Endothelial cell of umbilical vein (primary cell): ENCODE measurements at regions not wholly inside any gene's neighbourhood (a gene's known extent, or its start where the extent isn't known, plus 50 kb on each side); places are given as distances from the start of the nearest gene placed in this dataset.

Experiments used
- BruUV-seq: library from RNA; stranded (reverse); fragments of 400-500 nt; replicated peaks from 2 replicates; lab custom pipeline; 2021; lab: Mats Ljungman, UMichigan
- CTCF ChIA-PET: fragments of 300-600, 350-600 bp; sonication (Branson Sonifier 250); formaldehyde crosslinking; loops from one replicate; lab custom pipeline; 2021; ENCODE audit warnings: antibody characterized with exemption, inconsistent platforms; lab: Charles Lee
- POLR2A ChIA-PET: fragments of 300-600, 350-600 bp; sonication (Branson Sonifier 250); formaldehyde crosslinking; loops from one replicate; lab custom pipeline; 2021; ENCODE audit warnings: antibody characterized with exemption, inconsistent platforms; lab: Charles Lee
- DNase-seq: peaks from one replicate; pipeline ENCODE4 v3.0.0-alpha.2; 2011; ENCODE audit warnings: low read depth, low spot score
- FAIRE-seq: peaks from 2 replicates; lab custom pipeline; 2011; peaks lifted over from hg19 to GRCh38; lab: Jason Lieb, UNC
- H2AFZ ChIP-seq: 2 replicates; pipeline ENCODE4 v1.6.0; 2012; ENCODE audit warnings: low read depth, low read length, control low read depth, inconsistent platforms
- H3K27ac ChIP-seq: 2 replicates; pipeline ENCODE4 v1.5.1; 2011; ENCODE audit warnings: low read depth, mild to moderate bottlenecking, control low read depth, low read length, moderate library complexity; ENCODE audit not compliant: insufficient read depth
- H3K27me3 ChIP-seq, 2 experiments: 2 replicates each; pipeline versions ENCODE4 v1.6.0 to v1.6.1; 2011; ENCODE audit warnings: low read length in 2 of 2, mixed read lengths in 1 of 2; ENCODE audit not compliant: control insufficient read depth in 2 of 2, insufficient read depth in 2 of 2
- H3K36me3 ChIP-seq, 2 experiments: 2 replicates in 1 of 2; 3 replicates in 1 of 2; pipeline ENCODE4 v1.5.1; 2011; ENCODE audit warnings: low read length in 2 of 2, mild to moderate bottlenecking in 1 of 2, moderate library complexity in 1 of 2; ENCODE audit not compliant: control insufficient read depth in 2 of 2, insufficient read depth in 2 of 2; ENCODE audit errors: extremely low read depth in 1 of 2
- H3K4me1 ChIP-seq: 3 replicates; pipeline ENCODE4 v1.5.1; 2011; ENCODE audit warnings: mild to moderate bottlenecking, low read length; ENCODE audit not compliant: control insufficient read depth, insufficient read depth; ENCODE audit errors: extremely low read depth
- H3K4me2 ChIP-seq: 2 replicates; pipeline ENCODE4 v1.6.1; 2011; ENCODE audit warnings: low read length, control low read depth, mixed read lengths; ENCODE audit not compliant: insufficient read depth
- H3K4me3 ChIP-seq, 3 experiments: fragments of 200-600 bp in 1 of 3; sonication (generic), shearing (Covaris generic) in 1 of 3; replicated peaks in 1 of 3; 2 replicates each; pipeline ENCODE4 v1.5.1; 2011 to 2016; ENCODE audit warnings: control low read depth in 3 of 3, low read length in 3 of 3, mild to moderate bottlenecking in 2 of 3, inconsistent platforms in 1 of 3, low read depth in 1 of 3, moderate library complexity in 1 of 3; ENCODE audit not compliant: insufficient read depth in 1 of 3
- H3K79me2 ChIP-seq: 2 replicates; pipeline ENCODE4 v1.6.0; 2012; ENCODE audit warnings: low read length, inconsistent platforms; ENCODE audit not compliant: control insufficient read depth, insufficient read depth
- H3K9ac ChIP-seq: replicated peaks from 2 replicates; pipeline ENCODE3; 2011; ENCODE audit warnings: low read length, control low read depth; ENCODE audit not compliant: insufficient read depth; ENCODE audit errors: extremely low read depth
- H3K9me1 ChIP-seq: replicated peaks from 3 replicates; pipeline ENCODE4 v1.6.0; 2011; ENCODE audit warnings: mild to moderate bottlenecking, low read length; ENCODE audit not compliant: control insufficient read depth, insufficient read depth; ENCODE audit errors: extremely low read depth
- H3K9me3 ChIP-seq: replicated peaks from 2 replicates; pipeline ENCODE4 v1.5.1; 2012; ENCODE audit warnings: low read length, inconsistent platforms; ENCODE audit not compliant: control insufficient read depth, insufficient read depth
- H4K20me1 ChIP-seq: replicated peaks from 2 replicates; pipeline ENCODE3; 2011; ENCODE audit warnings: mild to moderate bottlenecking, low read length; ENCODE audit not compliant: control insufficient read depth, insufficient read depth; ENCODE audit errors: extremely low read depth
- EZH2 ChIP-seq: IDR thresholded peaks from 2 replicates; pipeline ENCODE4 v1.6.1; 2012; ENCODE audit warnings: borderline replicate concordance, low read depth, mild to moderate bottlenecking, moderate library complexity, low read length, inconsistent platforms; ENCODE audit not compliant: severe bottlenecking
- FOS ChIP-seq: IDR thresholded peaks from 2 replicates; pipeline ENCODE4 v1.6.1; 2011; ENCODE audit warnings: mild to moderate bottlenecking, low read length, moderate library complexity, borderline replicate concordance; ENCODE audit not compliant: insufficient read depth
- GATA2 ChIP-seq: IDR thresholded peaks from 2 replicates; pipeline ENCODE4 v1.7.0; 2011; ENCODE audit warnings: low read depth, mild to moderate bottlenecking, moderate library complexity, mixed read lengths, low read length; ENCODE audit not compliant: insufficient read length, insufficient read depth
- JUN ChIP-seq: IDR thresholded peaks from 2 replicates; pipeline ENCODE4 v1.6.1; 2011; ENCODE audit warnings: borderline replicate concordance, low read depth; ENCODE audit not compliant: insufficient read length, insufficient read depth
- MYC ChIP-seq: IDR thresholded peaks from one replicate; pipeline ENCODE4 v1.6.1; 2011; ENCODE audit warnings: mild to moderate bottlenecking, low read depth, low read length
- POLR2A ChIP-seq: IDR thresholded peaks from 2 replicates; pipeline ENCODE4 v1.6.1; 2012; ENCODE audit warnings: low read depth, mild to moderate bottlenecking, control low read depth, low read length
- POLR2AphosphoS5 ChIP-seq: IDR thresholded peaks from 2 replicates; pipeline ENCODE4 v1.6.1; 2012; ENCODE audit warnings: low read depth, mild to moderate bottlenecking, control low read depth, low read length, moderate library complexity; ENCODE audit not compliant: insufficient read depth
- dilution Hi-C: fragments of 300-500 bp; cut with MboI; formaldehyde crosslinking; loops from one replicate; pipeline ENCODE4 v1.15.0; 2019; ENCODE audit warnings: low sequenced_read_pairs; ENCODE audit not compliant: extremely low pct_ligation_motif_present
- intact Hi-C: fragments of 100-400 bp; cut with micrococcal nuclease; formaldehyde crosslinking; loops from one replicate; pipeline ENCODE4 v1.10.0; 2022
- TF ChIP-seq, protein P1 (sequence below): IDR thresholded peaks from 2 replicates; pipeline ENCODE4 v1.6.1; 2011; ENCODE audit not compliant: insufficient read depth, insufficient read length
- TF ChIP-seq, protein P2 (sequence below), 2 donors: IDR thresholded peaks; 1 replicate in 1 of 2; 2 replicates in 1 of 2; pipeline ENCODE4 v1.5.1; 2011; ENCODE audit warnings: low read length in 2 of 2, mild to moderate bottlenecking in 2 of 2, moderate library complexity in 2 of 2, control low read depth in 1 of 2, inconsistent platforms in 1 of 2, low read depth in 1 of 2; ENCODE audit not compliant: insufficient read depth in 1 of 2; ENCODE audit errors: extremely low read depth in 1 of 2

DNA sequence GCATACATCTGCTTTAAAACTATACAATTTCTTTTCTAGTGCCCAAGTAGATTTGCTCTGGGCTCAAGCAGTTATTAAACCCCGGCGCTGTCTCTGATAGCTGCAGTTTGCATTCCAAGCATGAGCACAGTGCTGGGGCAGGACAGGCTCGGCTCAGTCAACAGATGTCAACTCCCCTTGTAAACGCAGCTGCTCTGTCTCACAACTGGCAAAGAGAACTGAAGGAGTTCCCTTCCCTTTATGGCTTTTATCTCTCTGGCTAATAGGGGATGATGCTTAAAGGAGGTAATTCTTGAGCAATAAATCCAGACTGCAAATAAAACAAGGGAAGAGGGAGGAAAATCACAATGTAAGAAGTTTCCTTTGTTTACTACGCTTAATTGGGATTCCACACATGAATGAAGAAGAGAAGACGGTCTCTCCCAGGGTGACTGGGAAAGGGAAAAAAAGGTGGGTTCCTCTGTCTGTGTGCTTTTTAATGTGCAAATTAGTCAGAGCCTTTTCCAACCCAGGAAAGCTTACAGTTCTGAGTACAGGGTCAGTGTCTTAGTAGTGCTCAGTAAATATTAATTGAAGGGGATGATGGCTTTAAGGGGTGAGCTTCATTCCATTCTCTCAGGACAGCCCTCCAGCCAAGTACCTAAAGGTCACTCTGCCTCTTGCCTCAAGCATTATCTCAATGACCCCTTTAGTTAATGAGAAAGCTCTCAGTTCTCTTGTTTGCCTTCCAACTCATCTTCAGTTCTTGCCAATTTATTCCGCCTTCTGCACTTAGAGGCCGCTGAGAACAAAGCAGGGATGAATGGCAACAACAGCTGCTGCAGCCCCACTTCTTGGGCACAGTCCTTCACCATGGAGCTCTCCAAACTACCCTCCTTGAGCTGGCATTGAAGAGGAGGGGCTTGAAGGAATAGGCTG, 155.7 kb upstream of the JADE1 start:
- FAIRE-seq (no peak), DNase-seq (no peak)
- no peaks in the 10 kb centered on the region for H3K36me3 ChIP-seq
- H3K9me1 ChIP-seq: no peaks in the 10 kb centered on the region
- POLR2A ChIA-PET: interaction anchor here (0.6 kb wide), 1 partner anchor 156 kb away, joined by 5 read pairs; no protein-coding TSS in a partner anchor
- H3K79me2 ChIP-seq: no peaks in the 10 kb centered on the region
- H3K9me3 ChIP-seq: no peaks in the 10 kb centered on the region
- no TSS peak for BruUV-seq
- CTCF ChIA-PET: no interaction called here
- no peak for TF ChIP-seq JUN
- TF ChIP-seq POLR2A: no peak
- no peak for TF ChIP-seq EZH2
- TF ChIP-seq POLR2AphosphoS5: no peak
- no peak for TF ChIP-seq GATA2
- TF ChIP-seq, protein P1, sequence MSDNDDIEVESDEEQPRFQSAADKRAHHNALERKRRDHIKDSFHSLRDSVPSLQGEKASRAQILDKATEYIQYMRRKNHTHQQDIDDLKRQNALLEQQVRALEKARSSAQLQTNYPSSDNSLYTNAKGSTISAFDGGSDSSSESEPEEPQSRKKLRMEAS: no peak
- no peak for TF ChIP-seq FOS
- no peak for TF ChIP-seq MYC
- TF ChIP-seq, protein P2, sequence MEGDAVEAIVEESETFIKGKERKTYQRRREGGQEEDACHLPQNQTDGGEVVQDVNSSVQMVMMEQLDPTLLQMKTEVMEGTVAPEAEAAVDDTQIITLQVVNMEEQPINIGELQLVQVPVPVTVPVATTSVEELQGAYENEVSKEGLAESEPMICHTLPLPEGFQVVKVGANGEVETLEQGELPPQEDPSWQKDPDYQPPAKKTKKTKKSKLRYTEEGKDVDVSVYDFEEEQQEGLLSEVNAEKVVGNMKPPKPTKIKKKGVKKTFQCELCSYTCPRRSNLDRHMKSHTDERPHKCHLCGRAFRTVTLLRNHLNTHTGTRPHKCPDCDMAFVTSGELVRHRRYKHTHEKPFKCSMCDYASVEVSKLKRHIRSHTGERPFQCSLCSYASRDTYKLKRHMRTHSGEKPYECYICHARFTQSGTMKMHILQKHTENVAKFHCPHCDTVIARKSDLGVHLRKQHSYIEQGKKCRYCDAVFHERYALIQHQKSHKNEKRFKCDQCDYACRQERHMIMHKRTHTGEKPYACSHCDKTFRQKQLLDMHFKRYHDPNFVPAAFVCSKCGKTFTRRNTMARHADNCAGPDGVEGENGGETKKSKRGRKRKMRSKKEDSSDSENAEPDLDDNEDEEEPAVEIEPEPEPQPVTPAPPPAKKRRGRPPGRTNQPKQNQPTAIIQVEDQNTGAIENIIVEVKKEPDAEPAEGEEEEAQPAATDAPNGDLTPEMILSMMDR (IDR thresholded peaks at IDR 0.05; ENCODE audit: extremely low read depth in 1 of 2, insufficient read depth in 1 of 2, low read depth in 1 of 2, low read length in 2 of 2): no peak
- H2AFZ ChIP-seq: no peak overlapping the region
- H3K27me3 ChIP-seq: peaks cover 0 to 2% of the 10 kb centered on the region in 2 experiments
- dilution Hi-C loops (no loop called here), intact Hi-C loops (no loop called here)
- no peak overlapping the region for H3K9ac ChIP-seq
- no peak overlapping the region for H3K4me2 ChIP-seq
- H3K27ac ChIP-seq: no peak overlapping the region
- H3K4me1 ChIP-seq: no peaks in the 10 kb centered on the region
- H3K4me3 ChIP-seq: no peak overlapping the region
- H4K20me1 ChIP-seq: no peaks in the 10 kb centered on the region
